ENCODE measurements at regions not wholly inside any gene's neighbourhood (a gene's known extent, or its start where the extent isn't known, plus 50 kb on each side); places are given as distances from the start of the nearest gene placed in this dataset.

- DNase-seq (ENCODE audit: low read depth), result no peak
Measured at GRCh38 chr4:188552741-188553275, 413.6 kb downstream of the TRIML1 start.

- no peak for DNase-seq (ENCODE audit: low read depth)
Measured at GRCh38 chr4:188554413-188554812, 415.2 kb downstream of the TRIML1 start.

GRCh38 chr4:188573104-188573503 is 433.9 kb downstream of the TRIML1 start:
- DNase-seq (ENCODE audit: low read depth), result no peak

GRCh38 chr4:188578657-188579056 is 439.4 kb downstream of the TRIML1 start:
- DNase-seq (ENCODE audit: low read depth), result no peak

GRCh38 chr4:188596021-188596420 is 456.8 kb downstream of the TRIML1 start:
- DNase-seq (ENCODE audit: low read depth), result no peak

- no peak for DNase-seq (ENCODE audit: low read depth)
Measured at GRCh38 chr4:188603646-188604045, 464.4 kb downstream of the TRIML1 start.

GRCh38 chr4:188606635-188607034 is 467.4 kb downstream of the TRIML1 start:
- DNase-seq (ENCODE audit: low read depth), result no peak

- no peak for DNase-seq (ENCODE audit: low read depth)
Measured at GRCh38 chr4:188611143-188611542, 471.9 kb downstream of the TRIML1 start.

- no peak for DNase-seq (ENCODE audit: low read depth)
Measured at GRCh38 chr4:188612659-188613058, 473.4 kb downstream of the TRIML1 start.

- DNase-seq (ENCODE audit: low read depth), result no peak
Measured at GRCh38 chr4:188613976-188614375, 474.7 kb downstream of the TRIML1 start.

GRCh38 chr4:188619456-188620149 is 480.4 kb downstream of the TRIML1 start:
- DNase-seq (ENCODE audit: low read depth), result no peak

GRCh38 chr4:188620608-188621007 is 481.4 kb downstream of the TRIML1 start:
- DNase-seq (ENCODE audit: low read depth), result no peak

- DNase-seq (ENCODE audit: low read depth), result no peak
Measured at GRCh38 chr4:188623314-188623854, 484.1 kb downstream of the TRIML1 start.

GRCh38 chr4:188624370-188624769 is 485.1 kb downstream of the TRIML1 start:
- DNase-seq (ENCODE audit: low read depth), result no peak

GRCh38 chr4:188627892-188628291 is 488.7 kb downstream of the TRIML1 start:
- no peak for DNase-seq (ENCODE audit: low read depth)

- no peak for DNase-seq (ENCODE audit: low read depth)
Measured at GRCh38 chr4:188639479-188640100, 500.3 kb downstream of the TRIML1 start.

- DNase-seq (ENCODE audit: low read depth), result no peak
Measured at GRCh38 chr4:188647820-188648370, 508.7 kb downstream of the TRIML1 start.

- DNase-seq (ENCODE audit: low read depth), result no peak
Measured at GRCh38 chr4:188649635-188650034, 510.4 kb downstream of the TRIML1 start.

- DNase-seq (ENCODE audit: low read depth), result no peak
Measured at GRCh38 chr4:188650516-188650915, 511.3 kb downstream of the TRIML1 start.

GRCh38 chr4:188657365-188657764 is 518.1 kb downstream of the TRIML1 start:
- no peak for DNase-seq (ENCODE audit: low read depth)

- no peak for DNase-seq (ENCODE audit: low read depth)
Measured at GRCh38 chr4:188658958-188659522, 519.8 kb downstream of the TRIML1 start.

GRCh38 chr4:188660796-188661195 is 521.6 kb downstream of the TRIML1 start:
- DNase-seq (ENCODE audit: low read depth), result no peak

GRCh38 chr4:188661502-188661901 is 522.3 kb downstream of the TRIML1 start:
- no peak for DNase-seq (ENCODE audit: low read depth)
